ENCODE measurements at regions not wholly inside any gene's neighbourhood (a gene's known extent, or its start where the extent isn't known, plus 50 kb on each side); places are given as distances from the start of the nearest gene placed in this dataset.

DNA sequence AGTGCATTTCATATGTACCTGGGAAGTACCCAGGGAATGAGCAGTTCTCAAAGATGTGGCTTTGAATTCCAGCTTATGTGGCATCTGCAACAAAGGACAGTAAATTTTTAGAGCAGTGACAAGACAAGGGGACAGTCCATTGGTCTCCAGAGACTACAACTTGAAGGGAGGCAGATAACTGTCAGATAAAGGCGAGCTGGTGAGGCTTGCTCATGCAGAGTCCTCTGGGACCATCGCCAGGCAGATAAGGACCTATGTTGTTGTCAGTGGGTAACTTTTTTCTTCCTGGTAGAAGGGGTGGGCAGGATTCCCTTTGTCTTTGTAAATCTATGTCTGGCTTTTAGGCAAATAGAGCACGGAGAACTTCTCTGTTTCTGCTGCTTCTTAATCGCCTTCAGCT, 120.2 kb downstream of the ICE1 start:
- H3K4me3 Mint-ChIP-seq (ENCODE audit: unreplicated experiment) = no peak overlapping the region
- peaks cover 3% of the 10 kb centered on the region for H3K27me3 Mint-ChIP-seq (ENCODE audit: unreplicated experiment)
- no peaks in the 10 kb centered on the region for H3K36me3 Mint-ChIP-seq (ENCODE audit: unreplicated experiment)

GRCh38 chr5:5540065-5540464, 117.6 kb downstream of the ICE1 start:
- TF ChIP-seq CTCF (IDR thresholded peaks at IDR 0.05; ENCODE audit: partially characterized antibody, unreplicated experiment) = no peak
- H3K4me3 Mint-ChIP-seq (ENCODE audit: unreplicated experiment) = no peak overlapping the region
- H3K36me3 Mint-ChIP-seq (ENCODE audit: unreplicated experiment) = no peaks in the 10 kb centered on the region
- DNase-seq = no peak
- H3K9me3 Mint-ChIP-seq (ENCODE audit: unreplicated experiment) = peaks cover 5% of the 10 kb centered on the region
- H3K4me1 Mint-ChIP-seq (ENCODE audit: low read depth, unreplicated experiment) = peaks cover 30% of the 10 kb centered on the region
- H3K27me3 Mint-ChIP-seq (ENCODE audit: unreplicated experiment) = peaks cover 3% of the 10 kb centered on the region
- no peak overlapping the region for H3K27ac Mint-ChIP-seq (ENCODE audit: unreplicated experiment)

More for the DNA sequence above, 120.2 kb downstream of the ICE1 start:
- Mint-ChIP-seq H3K9me3 (ENCODE audit: unreplicated experiment) (peaks cover 4% of the 10 kb centered on the region), H3K27ac (ENCODE audit: unreplicated experiment) (no peak overlapping the region), H3K4me1 (ENCODE audit: low read depth, unreplicated experiment) (peaks cover 23% of the 10 kb centered on the region)
- no peak for TF ChIP-seq CTCF (IDR thresholded peaks at IDR 0.05; ENCODE audit: partially characterized antibody, unreplicated experiment)
- DNase-seq = no peak

All from glutamatergic neuron (in vitro differentiated cells).